HL-60 (cell line): ENCODE measurements at regions not wholly inside any gene's neighbourhood (a gene's known extent, or its start where the extent isn't known, plus 50 kb on each side); places are given as distances from the start of the nearest gene placed in this dataset.

ENCODE experiments used
- POLR2AphosphoS5 ChIP-seq: IDR thresholded peaks from 2 replicates; pipeline ENCODE4 v1.6.1; 2012; ENCODE audit warnings: low read depth
- TF ChIP-seq, protein P1 (sequence below): IDR thresholded peaks from one replicate; pipeline ENCODE4 v1.5.1; 2011; ENCODE audit warnings: low read length, control low read depth, inconsistent platforms; ENCODE audit not compliant: insufficient read depth
- TF ChIP-seq, protein P2 (sequence below): IDR thresholded peaks from 2 replicates; pipeline ENCODE4 v1.6.1; 2012; ENCODE audit warnings: low read depth; ENCODE audit not compliant: insufficient replicate concordance

DNA sequence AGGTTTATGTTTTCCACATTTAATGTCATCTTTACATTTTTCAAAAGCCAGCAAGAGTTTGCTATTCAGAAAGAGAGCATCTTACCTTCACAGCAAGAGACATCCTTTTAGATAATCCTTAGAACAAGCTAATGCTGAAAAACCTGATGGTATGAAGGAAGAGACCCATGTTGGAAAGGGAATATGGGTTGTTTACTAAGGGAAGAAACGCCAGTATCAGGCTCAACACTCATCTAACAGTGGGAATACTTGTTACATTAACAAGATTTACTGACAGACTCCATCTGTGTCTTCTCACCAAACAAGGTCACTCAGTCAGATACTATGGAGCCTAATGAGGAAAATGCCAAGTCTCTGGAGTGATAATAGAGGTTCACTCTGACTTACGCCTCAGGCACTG is 1474.1 kb upstream of the SLC39A10 start:
- TF ChIP-seq, protein P1, sequence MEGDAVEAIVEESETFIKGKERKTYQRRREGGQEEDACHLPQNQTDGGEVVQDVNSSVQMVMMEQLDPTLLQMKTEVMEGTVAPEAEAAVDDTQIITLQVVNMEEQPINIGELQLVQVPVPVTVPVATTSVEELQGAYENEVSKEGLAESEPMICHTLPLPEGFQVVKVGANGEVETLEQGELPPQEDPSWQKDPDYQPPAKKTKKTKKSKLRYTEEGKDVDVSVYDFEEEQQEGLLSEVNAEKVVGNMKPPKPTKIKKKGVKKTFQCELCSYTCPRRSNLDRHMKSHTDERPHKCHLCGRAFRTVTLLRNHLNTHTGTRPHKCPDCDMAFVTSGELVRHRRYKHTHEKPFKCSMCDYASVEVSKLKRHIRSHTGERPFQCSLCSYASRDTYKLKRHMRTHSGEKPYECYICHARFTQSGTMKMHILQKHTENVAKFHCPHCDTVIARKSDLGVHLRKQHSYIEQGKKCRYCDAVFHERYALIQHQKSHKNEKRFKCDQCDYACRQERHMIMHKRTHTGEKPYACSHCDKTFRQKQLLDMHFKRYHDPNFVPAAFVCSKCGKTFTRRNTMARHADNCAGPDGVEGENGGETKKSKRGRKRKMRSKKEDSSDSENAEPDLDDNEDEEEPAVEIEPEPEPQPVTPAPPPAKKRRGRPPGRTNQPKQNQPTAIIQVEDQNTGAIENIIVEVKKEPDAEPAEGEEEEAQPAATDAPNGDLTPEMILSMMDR: no peak
- TF ChIP-seq POLR2AphosphoS5: no peak
- TF ChIP-seq, protein P2, sequence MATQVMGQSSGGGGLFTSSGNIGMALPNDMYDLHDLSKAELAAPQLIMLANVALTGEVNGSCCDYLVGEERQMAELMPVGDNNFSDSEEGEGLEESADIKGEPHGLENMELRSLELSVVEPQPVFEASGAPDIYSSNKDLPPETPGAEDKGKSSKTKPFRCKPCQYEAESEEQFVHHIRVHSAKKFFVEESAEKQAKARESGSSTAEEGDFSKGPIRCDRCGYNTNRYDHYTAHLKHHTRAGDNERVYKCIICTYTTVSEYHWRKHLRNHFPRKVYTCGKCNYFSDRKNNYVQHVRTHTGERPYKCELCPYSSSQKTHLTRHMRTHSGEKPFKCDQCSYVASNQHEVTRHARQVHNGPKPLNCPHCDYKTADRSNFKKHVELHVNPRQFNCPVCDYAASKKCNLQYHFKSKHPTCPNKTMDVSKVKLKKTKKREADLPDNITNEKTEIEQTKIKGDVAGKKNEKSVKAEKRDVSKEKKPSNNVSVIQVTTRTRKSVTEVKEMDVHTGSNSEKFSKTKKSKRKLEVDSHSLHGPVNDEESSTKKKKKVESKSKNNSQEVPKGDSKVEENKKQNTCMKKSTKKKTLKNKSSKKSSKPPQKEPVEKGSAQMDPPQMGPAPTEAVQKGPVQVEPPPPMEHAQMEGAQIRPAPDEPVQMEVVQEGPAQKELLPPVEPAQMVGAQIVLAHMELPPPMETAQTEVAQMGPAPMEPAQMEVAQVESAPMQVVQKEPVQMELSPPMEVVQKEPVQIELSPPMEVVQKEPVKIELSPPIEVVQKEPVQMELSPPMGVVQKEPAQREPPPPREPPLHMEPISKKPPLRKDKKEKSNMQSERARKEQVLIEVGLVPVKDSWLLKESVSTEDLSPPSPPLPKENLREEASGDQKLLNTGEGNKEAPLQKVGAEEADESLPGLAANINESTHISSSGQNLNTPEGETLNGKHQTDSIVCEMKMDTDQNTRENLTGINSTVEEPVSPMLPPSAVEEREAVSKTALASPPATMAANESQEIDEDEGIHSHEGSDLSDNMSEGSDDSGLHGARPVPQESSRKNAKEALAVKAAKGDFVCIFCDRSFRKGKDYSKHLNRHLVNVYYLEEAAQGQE: no peak
